H9 (cell line): ENCODE measurements at regions not wholly inside any gene's neighbourhood (a gene's known extent, or its start where the extent isn't known, plus 50 kb on each side); places are given as distances from the start of the nearest gene placed in this dataset.

Experiments used
- DNase-seq: peaks from one replicate; pipeline ENCODE4 v3.0.0-alpha.2; 2017
- H2AFZ ChIP-seq: one replicate; pipeline ENCODE4 v1.6.1; 2013; ENCODE audit warnings: mild to moderate bottlenecking, low read length, control low read depth, moderate library complexity
- H2AK5ac ChIP-seq: 2 replicates; pipeline ENCODE4 v1.6.1; 2013; ENCODE audit warnings: low read length, control low read depth, mixed read lengths; ENCODE audit not compliant: insufficient read length
- H2BK120ac ChIP-seq: one replicate; pipeline ENCODE4 v1.6.1; 2013; ENCODE audit warnings: low read depth, mild to moderate bottlenecking, low read length, control low read depth, inconsistent platforms; ENCODE audit not compliant: poor library complexity, severe bottlenecking
- H2BK12ac ChIP-seq: 2 replicates; pipeline ENCODE4 v1.6.1; 2013; ENCODE audit warnings: low read length, control low read depth, mixed read lengths, low read depth; ENCODE audit not compliant: insufficient read length
- H2BK15ac ChIP-seq: 2 replicates; pipeline ENCODE4 v1.6.1; 2013; ENCODE audit warnings: low read depth, low read length, control low read depth
- H2BK20ac ChIP-seq: one replicate; pipeline ENCODE4 v1.6.1; 2013; ENCODE audit warnings: low read depth, mild to moderate bottlenecking, low read length, control low read depth, inconsistent platforms; ENCODE audit not compliant: poor library complexity, severe bottlenecking
- H2BK5ac ChIP-seq: 2 replicates; pipeline ENCODE4 v1.6.1; 2013; ENCODE audit warnings: low read length, control low read depth, mixed read lengths; ENCODE audit not compliant: insufficient read length
- H3K14ac ChIP-seq: 2 replicates; pipeline ENCODE4 v1.6.1; 2013; ENCODE audit warnings: low read length, control low read depth; ENCODE audit not compliant: insufficient read depth
- H3K18ac ChIP-seq: 2 replicates; pipeline ENCODE4 v1.6.1; 2013; ENCODE audit warnings: low read depth, mild to moderate bottlenecking, mixed read lengths, low read length, control low read depth; ENCODE audit not compliant: insufficient read length
- H3K23ac ChIP-seq: 2 replicates; pipeline ENCODE4 v1.6.1; 2013; ENCODE audit warnings: low read length, control low read depth, mixed read lengths, low read depth; ENCODE audit not compliant: insufficient read length
- H3K23me2 ChIP-seq: 2 replicates; pipeline ENCODE4 v1.6.1; 2013; ENCODE audit warnings: low read depth, mild to moderate bottlenecking, mixed read lengths, low read length, control low read depth; ENCODE audit not compliant: insufficient read length, poor library complexity, severe bottlenecking
- H3K27ac ChIP-seq: 2 replicates; pipeline ENCODE4 v1.5.1; 2013; ENCODE audit warnings: low read length, control low read depth, mixed read lengths, low read depth; ENCODE audit not compliant: insufficient read length
- H3K27me3 ChIP-seq: 2 replicates; pipeline ENCODE4 v1.6.1; 2013; ENCODE audit warnings: low read length, control low read depth, inconsistent platforms; ENCODE audit not compliant: insufficient read depth
- H3K4ac ChIP-seq: 2 replicates; pipeline ENCODE4 v1.6.1; 2013; ENCODE audit warnings: low read depth, mild to moderate bottlenecking, control low read depth, inconsistent platforms, low read length, moderate library complexity
- H3K4me1 ChIP-seq: 2 replicates; pipeline ENCODE4 v1.6.1; 2013; ENCODE audit warnings: low read length, control low read depth, inconsistent platforms; ENCODE audit not compliant: insufficient read depth
- H3K4me2 ChIP-seq: 2 replicates; pipeline ENCODE4 v1.6.1; 2013; ENCODE audit warnings: low read length, control low read depth, mixed read lengths; ENCODE audit not compliant: insufficient read length, insufficient read depth
- H3K56ac ChIP-seq: 2 replicates; pipeline ENCODE4 v1.6.1; 2013; ENCODE audit warnings: low read depth, mild to moderate bottlenecking, mixed read lengths, low read length, control low read depth; ENCODE audit not compliant: insufficient read length
- H3K79me1 ChIP-seq: 2 replicates; pipeline ENCODE4 v1.6.1; 2013; ENCODE audit warnings: low read depth, mild to moderate bottlenecking, moderate library complexity, low read length, control low read depth, inconsistent platforms; ENCODE audit not compliant: insufficient read depth, poor library complexity, severe bottlenecking
- H3K79me2 ChIP-seq: 2 replicates; pipeline ENCODE4 v1.6.1; 2013; ENCODE audit warnings: low read length, control low read depth, inconsistent platforms; ENCODE audit not compliant: insufficient read depth
- H3K9ac ChIP-seq: 2 replicates; pipeline ENCODE4 v1.6.1; 2013; ENCODE audit warnings: low read length, control low read depth, mixed read lengths; ENCODE audit not compliant: insufficient read length; ENCODE audit errors: extremely low read depth
- H3K9me3 ChIP-seq: one replicate; pipeline ENCODE4 v1.6.1; 2013; ENCODE audit warnings: low read depth, low read length, inconsistent platforms; ENCODE audit not compliant: control insufficient read depth
- H3T11ph ChIP-seq: one replicate; pipeline ENCODE4 v1.6.1; 2013; ENCODE audit warnings: mild to moderate bottlenecking, low read length, control low read depth, inconsistent platforms
- H4K20me1 ChIP-seq: one replicate; pipeline ENCODE4 v1.6.1; 2013; ENCODE audit not compliant: control insufficient read depth, insufficient read length, insufficient read depth
- H4K5ac ChIP-seq: 2 replicates; pipeline ENCODE4 v1.6.1; 2013; ENCODE audit warnings: low read depth, mild to moderate bottlenecking, mixed read lengths, low read length, control low read depth; ENCODE audit not compliant: insufficient read length
- H4K8ac ChIP-seq: replicated peaks from 2 replicates; pipeline ENCODE4 v1.6.1; 2013; ENCODE audit warnings: low read length, control low read depth, mixed read lengths, low read depth; ENCODE audit not compliant: insufficient read length
- H4K91ac ChIP-seq: 2 replicates; pipeline ENCODE4 v1.6.1; 2013; ENCODE audit warnings: low read depth, mild to moderate bottlenecking, moderate library complexity, mixed read lengths, low read length, control low read depth; ENCODE audit not compliant: insufficient read length
- H3K27ac Mint-ChIP-seq, 3 experiments: 2 replicates in 2 of 3; 3 replicates in 1 of 3; pipeline ENCODE4 v1.8.0; 2020 to 2021; ENCODE audit warnings: mixed read lengths in 3 of 3, mild to moderate bottlenecking in 1 of 3, moderate library complexity in 1 of 3
- H3K27me3 Mint-ChIP-seq: 2 replicates; pipeline ENCODE4 v1.8.0; 2021; ENCODE audit warnings: low read depth, mild to moderate bottlenecking, moderate library complexity, mixed read lengths
- H3K36me3 Mint-ChIP-seq, 3 experiments: 2 replicates in 2 of 3; 3 replicates in 1 of 3; pipeline ENCODE4 v1.8.0; 2020 to 2021; ENCODE audit warnings: low read depth in 3 of 3, mixed read lengths in 3 of 3; ENCODE audit not compliant: insufficient read depth in 1 of 3
- H3K4me1 Mint-ChIP-seq, 2 experiments: 2 replicates each; pipeline ENCODE4 v1.8.0; 2020; ENCODE audit warnings: mixed read lengths in 2 of 2
- H3K4me3 Mint-ChIP-seq, 2 experiments: 2 replicates in 1 of 2; 3 replicates in 1 of 2; pipeline ENCODE4 v1.8.0; 2020 to 2021; ENCODE audit warnings: mild to moderate bottlenecking in 2 of 2, mixed read lengths in 2 of 2, moderate library complexity in 1 of 2
- H3K9me3 Mint-ChIP-seq, 2 experiments: 2 replicates in 1 of 2; 3 replicates in 1 of 2; pipeline ENCODE4 v1.8.0; 2020; ENCODE audit warnings: mild to moderate bottlenecking in 2 of 2, mixed read lengths in 2 of 2, moderate library complexity in 1 of 2
- CTCF ChIP-seq: fragments of 200-600 bp; sonication (generic); conservative IDR thresholded peaks from 3 replicates; pipeline ENCODE4 v1.8.0; 2021; ENCODE audit warnings: antibody characterized with exemption, mild to moderate bottlenecking

GRCh38 chr2:186304064-186304463 is 182.0 kb upstream of the ZC3H15 start:
- Histone ChIP-seq H2AFZ (no peak overlapping the region), H3K9me3 (no peaks in the 10 kb centered on the region), H3K23me2 (no peaks in the 10 kb centered on the region), H3K14ac (no peak overlapping the region), H3K23ac (no peak overlapping the region), H3K79me1 (no peaks in the 10 kb centered on the region), H2BK15ac (no peak overlapping the region), H3T11ph (no peak overlapping the region), H2BK20ac (no peak overlapping the region), H2BK12ac (no peak overlapping the region), H3K4me2 (no peak overlapping the region), H3K18ac (no peak overlapping the region), H4K20me1 (no peaks in the 10 kb centered on the region), H4K8ac (no peak overlapping the region), H2BK120ac (no peak overlapping the region), H4K91ac (no peak overlapping the region), H3K4ac (no peak overlapping the region), H2AK5ac (no peak overlapping the region), H3K56ac (no peak overlapping the region), H3K27ac (no peak overlapping the region), H2BK5ac (no peak overlapping the region), H4K5ac (no peak overlapping the region), H3K9ac (no peak overlapping the region), H3K27me3 (no peaks in the 10 kb centered on the region), H3K79me2 (no peaks in the 10 kb centered on the region), H3K4me1 (peaks cover 14% of the 10 kb centered on the region)
- Mint-ChIP-seq H3K27ac (peak overlapping the region; percentile 6 to 15 (median 11); a peak in 3 of 7 replicates), H3K36me3 (no peaks in the 10 kb centered on the region), H3K27me3 (no peaks in the 10 kb centered on the region), H3K4me1 (peaks cover 40 to 44% of the 10 kb centered on the region in 2 experiments), H3K9me3 (no peaks in the 10 kb centered on the region), H3K4me3 (no peak overlapping the region)
- no peak for TF ChIP-seq CTCF
- no peak for DNase-seq
